PFSK-1 (cell line): ENCODE measurements at regions not wholly inside any gene's neighbourhood (a gene's known extent, or its start where the extent isn't known, plus 50 kb on each side); places are given as distances from the start of the nearest gene placed in this dataset.

Experiments used
- FOXP2 ChIP-seq: optimal IDR thresholded peaks from 2 replicates; pipeline ENCODE3; 2011; ENCODE audit warnings: borderline replicate concordance, control low read depth, inconsistent platforms; ENCODE audit not compliant: insufficient read depth; ENCODE audit errors: extremely low read length, extremely low read depth
- POLR2AphosphoS5 ChIP-seq: IDR thresholded peaks from 2 replicates; pipeline ENCODE4 v1.6.1; 2012; ENCODE audit warnings: low read depth, mild to moderate bottlenecking, control low read depth, low read length, moderate library complexity
- REST ChIP-seq, 2 experiments: IDR thresholded peaks; 2 replicates each; pipeline versions ENCODE4 v1.6.1 to v1.8.0; 2011 to 2012; ENCODE audit warnings: low read depth in 2 of 2, low read length in 2 of 2, control low read depth in 1 of 2, inconsistent platforms in 1 of 2, mild to moderate bottlenecking in 1 of 2, moderate library complexity in 1 of 2; ENCODE audit not compliant: insufficient read depth in 1 of 2
- SIN3A ChIP-seq: IDR thresholded peaks from 2 replicates; pipeline ENCODE4 v1.6.1; 2012; ENCODE audit warnings: mild to moderate bottlenecking, low read length, moderate library complexity, borderline replicate concordance; ENCODE audit not compliant: insufficient read depth
- TAF1 ChIP-seq: IDR thresholded peaks from 2 replicates; pipeline ENCODE4 v1.6.1; 2012; ENCODE audit warnings: low read length, control low read depth, borderline replicate concordance; ENCODE audit not compliant: insufficient read depth

GRCh38 chr10:105756386-105756785 is 1115.3 kb downstream of the SORCS3 start:
- TF ChIP-seq REST (IDR thresholded peaks at IDR 0.05; ENCODE audit: insufficient read depth in 1 of 2, low read depth in 2 of 2, low read length in 2 of 2) (no peak), POLR2AphosphoS5 (no peak), SIN3A (no peak), FOXP2 (no peak), TAF1 (no peak)

- TF ChIP-seq POLR2AphosphoS5, result no peak
- TF ChIP-seq FOXP2, result no peak
- TF ChIP-seq TAF1, result no peak
- no peak for TF ChIP-seq SIN3A
- TF ChIP-seq REST (IDR thresholded peaks at IDR 0.05; ENCODE audit: insufficient read depth in 1 of 2, low read depth in 2 of 2, low read length in 2 of 2), result no peak
These were observed 1110.6 kb downstream of the SORCS3 start for GRCh38 chr10:105751688-105752087.

- TF ChIP-seq POLR2AphosphoS5 (no peak), TAF1 (no peak), REST (IDR thresholded peaks at IDR 0.05; ENCODE audit: insufficient read depth in 1 of 2, low read depth in 2 of 2, low read length in 2 of 2) (no peak), SIN3A (no peak), FOXP2 (no peak)
These were observed 1104.6 kb downstream of the SORCS3 start for GRCh38 chr10:105745596-105746148.

GRCh38 chr10:105743343-105744056 is 1102.4 kb downstream of the SORCS3 start:
- TF ChIP-seq POLR2AphosphoS5 (no peak), REST (IDR thresholded peaks at IDR 0.05; ENCODE audit: insufficient read depth in 1 of 2, low read depth in 2 of 2, low read length in 2 of 2) (no peak), FOXP2 (no peak)
